NB4 (cell line): ENCODE measurements at regions not wholly inside any gene's neighbourhood (a gene's known extent, or its start where the extent isn't known, plus 50 kb on each side); places are given as distances from the start of the nearest gene placed in this dataset.

Experiments used
- DNase-seq: peaks from one replicate; pipeline ENCODE4 v3.0.0; 2010; ENCODE audit warnings: low read depth
- H3K4me3 ChIP-seq: one replicate; pipeline ENCODE4 v1.5.1; 2011; ENCODE audit warnings: mild to moderate bottlenecking, low read depth, low read length, moderate library complexity
- CTCF ChIP-seq: IDR thresholded peaks from one replicate; pipeline ENCODE4 v1.5.1; 2012; ENCODE audit warnings: low read depth, low read length
- MAX ChIP-seq: IDR thresholded peaks from 2 replicates; pipeline ENCODE4 v1.6.1; 2011; ENCODE audit warnings: low read depth, low read length
- MYC ChIP-seq: IDR thresholded peaks from 2 replicates; pipeline ENCODE4 v1.6.1; 2011; ENCODE audit warnings: low read depth, low read length
- POLR2A ChIP-seq: IDR thresholded peaks from 2 replicates; pipeline ENCODE4 v1.6.1; 2011; ENCODE audit warnings: mild to moderate bottlenecking; ENCODE audit not compliant: insufficient read length; ENCODE audit errors: extremely low read depth

GRCh38 chr16:73265124-73265837, 217.4 kb upstream of the ZFHX3 start:
- TF ChIP-seq MAX (no peak), CTCF (no peak), POLR2A (no peak), MYC (no peak)
- DNase-seq, result no peak
- H3K4me3 ChIP-seq, result no peak overlapping the region

GRCh38 chr16:73262931-73263330, 215.0 kb upstream of the ZFHX3 start:
- TF ChIP-seq POLR2A (no peak), CTCF (no peak), MYC (no peak), MAX (no peak)
- no peak for DNase-seq
- H3K4me3 ChIP-seq, result no peak overlapping the region

- DNase-seq, result no peak
- TF ChIP-seq POLR2A (no peak), CTCF (no peak), MYC (no peak), MAX (no peak)
- no peak overlapping the region for H3K4me3 ChIP-seq
These were observed 207.1 kb upstream of the ZFHX3 start for GRCh38 chr16:73255031-73255430.

- no peak overlapping the region for H3K4me3 ChIP-seq
- TF ChIP-seq MAX (no peak), POLR2A (no peak), CTCF (no peak), MYC (no peak)
- no peak for DNase-seq
These were observed 206.1 kb upstream of the ZFHX3 start for GRCh38 chr16:73253922-73254480.

- H3K4me3 ChIP-seq, result no peak overlapping the region
- no peak for TF ChIP-seq MYC
- no peak for TF ChIP-seq MAX
- no peak for TF ChIP-seq POLR2A
- TF ChIP-seq CTCF, result no peak
- peak; percentile 22 for DNase-seq
These were observed 204.5 kb upstream of the ZFHX3 start for GRCh38 chr16:73252446-73252845.

GRCh38 chr16:73251608-73252007, 203.7 kb upstream of the ZFHX3 start:
- DNase-seq, result no peak
- TF ChIP-seq MYC (no peak), POLR2A (no peak)
- no peak overlapping the region for H3K4me3 ChIP-seq
